ENCODE measurements at regions not wholly inside any gene's neighbourhood (a gene's known extent, or its start where the extent isn't known, plus 50 kb on each side); places are given as distances from the start of the nearest gene placed in this dataset.

DNA sequence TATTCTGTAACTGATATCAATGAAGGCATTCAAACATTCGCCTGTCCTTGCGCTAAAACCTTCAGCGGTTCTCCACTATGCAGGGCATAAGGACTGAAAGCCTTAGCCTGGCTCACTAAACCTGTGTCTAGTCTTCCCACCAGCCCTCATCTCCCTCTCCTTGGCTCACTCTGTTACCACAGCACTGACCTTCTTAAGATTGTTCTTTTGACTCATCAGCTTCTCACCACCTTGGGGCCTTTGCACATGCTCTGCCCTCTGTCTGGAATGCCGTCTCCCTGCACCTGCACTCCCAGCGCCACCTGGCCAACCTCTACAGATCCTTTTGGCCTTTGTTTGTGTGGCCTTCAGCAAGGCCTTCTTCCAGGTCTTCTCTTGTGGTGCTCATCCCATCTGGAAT lies 131.8 kb upstream of the IER5L start:
- no peak for TF ChIP-seq GATA2 (IDR thresholded peaks at IDR 0.05; ENCODE audit: low read depth, low read length)
- no peak for TF ChIP-seq GATA3 (IDR thresholded peaks at IDR 0.05; ENCODE audit: low read depth, low read length)

GRCh38 chr9:129309041-129309430 lies 131.0 kb upstream of the IER5L start:
- TF ChIP-seq GATA3 (IDR thresholded peaks at IDR 0.05; ENCODE audit: low read depth, low read length) (no peak), GATA2 (IDR thresholded peaks at IDR 0.05; ENCODE audit: low read depth, low read length) (no peak)

DNA sequence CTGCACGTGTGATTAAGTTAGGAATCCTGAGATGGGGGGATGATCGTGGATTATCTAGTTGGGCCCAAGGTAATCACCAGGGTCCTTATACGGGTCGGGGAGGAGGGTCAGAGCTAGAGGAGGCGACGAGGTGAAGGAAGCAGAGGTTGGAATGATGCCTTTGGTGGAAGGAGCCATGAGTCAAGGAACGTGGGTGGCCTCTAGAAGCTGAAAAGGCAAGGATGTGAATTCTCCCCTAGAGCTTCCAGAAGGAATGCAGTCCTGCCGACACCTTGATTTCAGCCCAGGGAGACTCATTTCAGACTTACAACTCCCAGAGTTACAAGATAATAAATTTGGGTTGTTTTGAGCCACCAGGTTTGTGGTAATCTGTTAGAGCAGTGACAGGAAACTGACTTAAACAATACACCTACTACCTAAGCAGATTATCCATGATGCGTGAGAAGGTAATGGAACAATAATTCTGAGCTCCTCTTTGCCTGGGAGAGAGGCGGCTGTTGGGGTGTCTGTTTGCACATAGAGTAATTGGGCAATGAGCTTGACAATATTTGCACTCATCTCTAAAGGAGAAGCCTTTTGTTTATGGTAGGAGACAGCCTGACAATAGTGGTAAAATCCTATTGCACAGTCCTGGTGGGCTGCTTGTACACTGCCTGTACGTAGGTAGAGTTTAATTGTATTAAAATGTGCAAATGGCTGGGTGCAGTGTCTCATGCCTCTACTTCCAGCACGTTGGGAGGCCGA lies 129.3 kb upstream of the IER5L start:
- TF ChIP-seq GATA2 (IDR thresholded peaks at IDR 0.05; ENCODE audit: low read depth, low read length) (no peak), GATA3 (IDR thresholded peaks at IDR 0.05; ENCODE audit: low read depth, low read length) (no peak)

GRCh38 chr9:129306318-129306973 lies 128.4 kb upstream of the IER5L start:
- no peak for TF ChIP-seq GATA2 (IDR thresholded peaks at IDR 0.05; ENCODE audit: low read depth, low read length)
- no peak for TF ChIP-seq GATA3 (IDR thresholded peaks at IDR 0.05; ENCODE audit: low read depth, low read length)

GRCh38 chr9:129305246-129305645 lies 127.2 kb upstream of the IER5L start:
- no peak for TF ChIP-seq GATA3 (IDR thresholded peaks at IDR 0.05; ENCODE audit: low read depth, low read length)
- TF ChIP-seq GATA2 (IDR thresholded peaks at IDR 0.05; ENCODE audit: low read depth, low read length), result no peak

DNA sequence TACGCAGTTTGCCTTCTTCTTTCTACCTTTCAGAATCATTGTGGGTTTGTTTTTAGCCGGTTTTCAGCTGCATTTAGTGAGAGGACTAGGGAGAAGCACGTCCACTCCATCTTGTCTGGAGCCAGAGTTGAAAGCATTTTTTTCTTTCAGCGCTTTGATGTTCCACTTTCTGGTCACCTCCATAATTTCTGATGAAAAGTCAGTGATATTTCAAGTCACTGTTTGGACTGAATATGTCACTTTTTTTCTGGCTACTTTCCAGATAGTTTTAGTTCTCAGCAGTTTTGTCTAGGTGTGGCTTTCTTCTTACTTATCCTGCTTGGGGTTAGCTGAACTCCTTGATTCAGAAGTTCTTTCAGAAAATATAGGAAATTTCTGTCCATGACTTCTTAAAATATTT lies 123.9 kb upstream of the IER5L start:
- TF ChIP-seq GATA2 (IDR thresholded peaks at IDR 0.05; ENCODE audit: low read depth, low read length) (no peak), GATA3 (IDR thresholded peaks at IDR 0.05; ENCODE audit: low read depth, low read length) (no peak)

GRCh38 chr9:129291041-129291501 lies 113.0 kb upstream of the IER5L start:
- no peak for TF ChIP-seq GATA2 (IDR thresholded peaks at IDR 0.05; ENCODE audit: low read depth, low read length)
- TF ChIP-seq GATA3 (IDR thresholded peaks at IDR 0.05; ENCODE audit: low read depth, low read length), result no peak

GRCh38 chr9:129290606-129291005 lies 112.5 kb upstream of the IER5L start:
- no peak for TF ChIP-seq GATA3 (IDR thresholded peaks at IDR 0.05; ENCODE audit: low read depth, low read length)
- TF ChIP-seq GATA2 (IDR thresholded peaks at IDR 0.05; ENCODE audit: low read depth, low read length), result no peak

- TF ChIP-seq GATA3 (IDR thresholded peaks at IDR 0.05; ENCODE audit: low read depth, low read length) (no peak), GATA2 (IDR thresholded peaks at IDR 0.05; ENCODE audit: low read depth, low read length) (no peak)
Observed at GRCh38 chr9:129289883-129290282, 111.8 kb upstream of the IER5L start.

- TF ChIP-seq GATA3 (IDR thresholded peaks at IDR 0.05; ENCODE audit: low read depth, low read length) (no peak), GATA2 (IDR thresholded peaks at IDR 0.05; ENCODE audit: low read depth, low read length) (no peak)
Observed at GRCh38 chr9:129289131-129289731, 111.2 kb upstream of the IER5L start.

DNA sequence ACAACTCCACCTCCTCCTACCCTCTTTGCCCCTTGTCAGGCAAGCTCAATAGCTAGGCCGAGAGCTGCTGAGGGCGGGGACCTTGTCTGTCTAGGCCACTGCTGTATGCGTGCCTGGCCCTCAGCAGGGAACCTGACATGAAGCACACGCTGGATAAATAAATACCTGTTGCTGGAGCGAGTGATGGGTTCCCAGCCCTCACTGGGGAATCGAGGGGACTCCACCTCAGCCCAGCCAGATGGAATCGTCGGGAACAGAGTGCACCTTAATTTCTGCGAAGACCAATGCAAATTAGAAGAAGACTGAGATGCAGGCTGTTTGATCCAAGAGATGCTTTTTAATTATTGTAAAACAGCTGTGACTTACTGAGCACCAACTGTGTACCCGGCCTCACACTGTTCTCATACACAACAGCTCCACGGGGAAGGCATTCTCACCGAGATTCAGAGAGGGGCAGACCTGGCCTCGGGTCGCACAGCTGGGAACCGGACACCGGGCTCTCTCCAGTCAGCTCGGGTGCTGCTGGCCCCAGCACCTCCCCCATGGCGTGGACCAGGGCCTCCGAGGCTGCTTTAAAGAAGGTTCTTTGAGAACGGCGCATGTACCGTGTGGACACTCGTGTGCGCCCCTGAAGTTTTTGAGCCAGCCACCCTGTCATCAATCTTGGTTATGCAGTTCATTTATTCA lies 109.7 kb upstream of the IER5L start:
- TF ChIP-seq GATA3 (IDR thresholded peaks at IDR 0.05; ENCODE audit: low read depth, low read length), result no peak
- no peak for TF ChIP-seq GATA2 (IDR thresholded peaks at IDR 0.05; ENCODE audit: low read depth, low read length)

DNA sequence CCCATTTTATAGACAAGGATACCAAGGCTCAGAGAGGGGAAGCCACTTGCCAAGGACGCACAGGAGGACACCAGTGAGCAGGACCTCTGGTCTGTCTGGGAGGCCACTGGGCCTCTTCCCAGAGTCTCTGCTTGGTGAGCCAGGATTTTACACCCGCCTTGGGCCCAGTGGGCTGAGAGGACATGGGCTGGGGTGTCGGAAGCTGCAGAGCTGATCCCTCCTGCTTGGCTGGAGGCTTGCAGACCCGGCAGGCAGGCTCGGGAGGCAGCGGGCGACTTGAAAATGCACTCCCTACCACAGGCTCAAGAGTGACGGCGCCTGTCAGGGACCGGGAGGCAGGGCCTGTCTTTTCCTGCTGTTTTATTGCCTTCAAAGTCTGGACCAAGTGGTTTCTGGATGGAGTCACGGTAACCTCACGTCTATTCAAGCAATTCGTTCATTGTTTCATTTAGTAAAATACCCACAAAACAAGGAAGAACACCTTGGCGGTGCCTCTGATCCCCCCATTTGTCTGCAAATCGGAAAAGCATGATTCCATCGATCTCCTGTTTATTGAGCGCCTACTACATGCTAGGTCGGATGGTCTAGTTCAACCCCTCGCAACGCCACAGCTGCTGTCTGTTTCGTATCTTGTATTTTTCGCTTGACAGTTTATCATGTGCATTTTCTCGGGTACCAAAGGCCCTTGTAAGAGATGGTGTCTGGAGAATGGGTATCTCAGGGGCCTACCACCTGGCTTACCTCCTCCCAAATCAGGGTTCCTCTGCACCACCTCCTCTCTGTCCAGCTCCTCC lies 108.1 kb upstream of the IER5L start:
- no peak for TF ChIP-seq GATA2 (IDR thresholded peaks at IDR 0.05; ENCODE audit: low read depth, low read length)
- no peak for TF ChIP-seq GATA3 (IDR thresholded peaks at IDR 0.05; ENCODE audit: low read depth, low read length)

- TF ChIP-seq GATA2 (IDR thresholded peaks at IDR 0.05; ENCODE audit: low read depth, low read length) (no peak), GATA3 (IDR thresholded peaks at IDR 0.05; ENCODE audit: low read depth, low read length) (no peak)
Observed at GRCh38 chr9:129285382-129285781, 107.3 kb upstream of the IER5L start.

Data from SH-SY5Y (cell line).